Mesenchymal stem cell (in vitro differentiated cells and primary cell): ENCODE measurements at regions not wholly inside any gene's neighbourhood (a gene's known extent, or its start where the extent isn't known, plus 50 kb on each side); places are given as distances from the start of the nearest gene placed in this dataset.

Experiments used
- DNase-seq: peaks from one replicate; pipeline ENCODE4 v3.0.0-alpha.2; 2013
- H2AFZ ChIP-seq: one replicate; pipeline ENCODE4 v1.6.1; 2013; ENCODE audit warnings: low read depth, mild to moderate bottlenecking, control low read depth, inconsistent platforms, low read length, moderate library complexity
- H2AK5ac ChIP-seq: 2 replicates; pipeline ENCODE4 v1.6.1; 2013; ENCODE audit warnings: low read length, moderate library complexity, mild to moderate bottlenecking, inconsistent platforms; ENCODE audit not compliant: severe bottlenecking
- H2BK120ac ChIP-seq: one replicate; pipeline ENCODE4 v1.6.1; 2013; ENCODE audit warnings: low read depth, mild to moderate bottlenecking, inconsistent platforms, low read length, moderate library complexity
- H2BK12ac ChIP-seq, 2 experiments: one replicate each; pipeline ENCODE4 v1.6.1; 2013; ENCODE audit warnings: inconsistent platforms in 2 of 2, low read length in 2 of 2, mild to moderate bottlenecking in 2 of 2, moderate library complexity in 2 of 2, control low read depth in 1 of 2
- H2BK15ac ChIP-seq: one replicate; pipeline ENCODE4 v1.6.1; 2013; ENCODE audit warnings: mild to moderate bottlenecking, low read depth, inconsistent platforms; ENCODE audit not compliant: poor library complexity, severe bottlenecking
- H2BK5ac ChIP-seq: 2 replicates; pipeline ENCODE4 v1.6.1; 2013; ENCODE audit warnings: low read depth, mild to moderate bottlenecking, low read length, control low read depth, inconsistent platforms; ENCODE audit not compliant: poor library complexity, severe bottlenecking
- H3K14ac ChIP-seq, 2 experiments: one replicate each; pipeline ENCODE4 v1.6.1; 2013; ENCODE audit warnings: inconsistent platforms in 2 of 2, low read length in 2 of 2, control low read depth in 1 of 2, mild to moderate bottlenecking in 1 of 2, moderate library complexity in 1 of 2
- H3K18ac ChIP-seq, 2 experiments: one replicate each; pipeline ENCODE4 v1.6.1; 2013; ENCODE audit warnings: inconsistent platforms in 2 of 2, low read length in 2 of 2, control low read depth in 1 of 2, low read depth in 1 of 2, mild to moderate bottlenecking in 1 of 2
- H3K23ac ChIP-seq, 2 experiments: one replicate each; pipeline ENCODE4 v1.6.1; 2013; ENCODE audit warnings: inconsistent platforms in 2 of 2, low read length in 2 of 2, mild to moderate bottlenecking in 2 of 2, moderate library complexity in 2 of 2, control low read depth in 1 of 2
- H3K27ac ChIP-seq: 2 replicates; pipeline ENCODE4 v1.5.1; 2013; ENCODE audit warnings: mild to moderate bottlenecking, moderate library complexity, low read length, control low read depth, inconsistent platforms; ENCODE audit not compliant: poor library complexity, severe bottlenecking
- H3K27me3 ChIP-seq, 2 experiments: 2 replicates each; pipeline versions ENCODE4 v1.6.1 to v1.7.0; 2013; ENCODE audit warnings: low read length in 2 of 2, mild to moderate bottlenecking in 2 of 2, moderate library complexity in 2 of 2, control low read depth in 1 of 2, inconsistent platforms in 1 of 2; ENCODE audit not compliant: control insufficient read depth in 1 of 2, insufficient read depth in 1 of 2
- H3K36me3 ChIP-seq, 2 experiments: 2 replicates each; pipeline versions ENCODE4 v1.6.1 to v1.7.0; 2013; ENCODE audit warnings: low read length in 2 of 2, control low read depth in 1 of 2, inconsistent platforms in 1 of 2, low read depth in 1 of 2, mild to moderate bottlenecking in 1 of 2; ENCODE audit not compliant: insufficient read depth in 2 of 2, control insufficient read depth in 1 of 2
- H3K4ac ChIP-seq, 2 experiments: one replicate each; pipeline ENCODE4 v1.6.1; 2013; ENCODE audit warnings: inconsistent platforms in 2 of 2, low read length in 2 of 2, mild to moderate bottlenecking in 2 of 2, moderate library complexity in 2 of 2, control low read depth in 1 of 2, low read depth in 1 of 2
- H3K4me1 ChIP-seq: 2 replicates; pipeline ENCODE4 v1.6.1; 2013; ENCODE audit warnings: low read depth, low read length, control low read depth; ENCODE audit not compliant: control insufficient read depth, insufficient read depth
- H3K4me2 ChIP-seq: 2 replicates; pipeline ENCODE4 v1.6.1; 2013; ENCODE audit warnings: low read length, mild to moderate bottlenecking, inconsistent platforms; ENCODE audit not compliant: poor library complexity, severe bottlenecking
- H3K4me3 ChIP-seq, 2 experiments: 2 replicates each; pipeline versions ENCODE4 v1.5.1 to v1.7.0; 2013; ENCODE audit warnings: low read length in 2 of 2, mild to moderate bottlenecking in 2 of 2, control low read depth in 1 of 2, low read depth in 1 of 2; ENCODE audit not compliant: insufficient read depth in 1 of 2
- H3K79me1 ChIP-seq: replicated peaks from 2 replicates; pipeline ENCODE4 v1.6.1; 2013; ENCODE audit warnings: mild to moderate bottlenecking, control low read depth, low read length, inconsistent platforms; ENCODE audit not compliant: poor library complexity, severe bottlenecking
- H3K9ac ChIP-seq: 2 replicates; pipeline ENCODE4 v1.7.0; 2013; ENCODE audit warnings: mild to moderate bottlenecking, low read length, moderate library complexity
- H3K9me3 ChIP-seq: 2 replicates; pipeline ENCODE4 v1.7.0; 2013; ENCODE audit warnings: mild to moderate bottlenecking, low read length; ENCODE audit not compliant: control insufficient read depth
- H4K8ac ChIP-seq: one replicate; pipeline ENCODE4 v1.6.1; 2013; ENCODE audit warnings: inconsistent platforms, mild to moderate bottlenecking, low read length, moderate library complexity
- H4K91ac ChIP-seq: one replicate; pipeline ENCODE4 v1.6.1; 2013; ENCODE audit warnings: mild to moderate bottlenecking, low read length, inconsistent platforms
- WGBS: methylation state at CpG from one replicate; pipeline ENCODE4 v1.1.7; 2013; ENCODE audit warnings: mixed read lengths; 5-methylcytosine and 5-hydroxymethylcytosine counted together

DNA sequence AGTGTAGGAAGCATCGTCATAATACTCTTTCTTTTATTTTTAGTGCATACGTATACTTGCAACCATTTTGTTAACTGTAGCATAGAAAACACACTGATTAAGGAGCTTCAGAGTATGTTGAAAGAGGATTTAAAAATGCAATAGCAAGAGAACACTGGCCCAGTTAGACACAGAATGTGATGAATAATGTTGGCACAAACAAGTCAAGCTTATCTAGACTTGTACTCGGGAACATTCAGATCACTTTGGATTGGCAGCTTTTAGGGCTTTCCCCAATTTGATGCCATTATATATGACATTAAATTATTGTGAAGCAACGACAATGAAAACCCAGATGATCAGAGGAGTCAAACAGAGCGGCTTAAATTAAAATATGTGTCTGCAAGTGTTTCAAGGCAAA lies 468.1 kb downstream of the PRKD1 start:
- Histone ChIP-seq H3K14ac (no peak overlapping the region), H2BK15ac (no peak overlapping the region), H4K91ac (no peak overlapping the region), H3K23ac (no peak overlapping the region), H3K4me3 (no peak overlapping the region), H2AFZ (no peak overlapping the region), H3K9me3 (no peaks in the 10 kb centered on the region), H2BK12ac (no peak overlapping the region), H3K27ac (no peak overlapping the region), H4K8ac (no peak overlapping the region), H3K18ac (no peak overlapping the region), H2BK5ac (no peak overlapping the region), H3K4me1 (no peaks in the 10 kb centered on the region), H3K27me3 (no peaks in the 10 kb centered on the region), H3K9ac (no peak overlapping the region), H3K36me3 (no peaks in the 10 kb centered on the region), H2AK5ac (no peak overlapping the region), H3K4ac (no peak overlapping the region), H3K79me1 (no peaks in the 10 kb centered on the region), H2BK120ac (no peak overlapping the region), H3K4me2 (no peak overlapping the region)
- WGBS, result no CpG with 5 or more reads among the region's 5 CpGs
- DNase-seq, result no peak

DNA sequence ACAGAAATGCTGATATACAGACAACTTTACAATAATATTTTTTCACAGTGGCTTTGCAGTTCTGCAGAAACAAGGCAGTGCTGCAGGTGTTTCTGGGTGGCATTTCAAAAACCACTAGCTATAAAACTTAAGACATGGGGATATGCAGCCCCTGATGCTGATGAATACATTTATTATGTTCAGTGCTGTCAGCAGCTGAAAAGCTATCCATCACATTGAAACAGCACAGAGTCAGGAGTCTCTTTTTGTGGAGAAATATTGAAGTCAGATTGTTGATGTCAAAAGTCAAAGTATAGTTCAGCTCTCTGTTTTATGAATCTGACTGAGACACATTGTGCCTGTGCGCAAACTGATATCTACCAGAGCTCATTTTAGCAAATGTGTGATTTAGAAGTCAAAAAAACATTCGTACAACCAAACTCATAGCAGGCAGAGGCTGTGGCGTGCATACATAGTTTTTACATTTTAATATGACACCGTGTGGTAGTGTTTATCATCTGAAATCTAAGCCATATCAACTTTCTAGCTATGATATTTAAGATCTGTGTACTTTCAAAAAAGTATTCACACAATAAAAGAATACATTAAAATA lies 467.6 kb downstream of the PRKD1 start:
- H3K27me3 ChIP-seq, result no peaks in the 10 kb centered on the region
- no peak overlapping the region for H2BK12ac ChIP-seq
- no peak overlapping the region for H3K4me3 ChIP-seq
- H3K14ac ChIP-seq, result no peak overlapping the region
- no peak overlapping the region for H3K18ac ChIP-seq
- no peak for DNase-seq
- no peak overlapping the region for H4K8ac ChIP-seq
- no peak overlapping the region for H3K27ac ChIP-seq
- no peaks in the 10 kb centered on the region for H3K4me1 ChIP-seq
- H3K79me1 ChIP-seq, result no peaks in the 10 kb centered on the region
- H2AFZ ChIP-seq, result no peak overlapping the region
- H3K36me3 ChIP-seq, result no peaks in the 10 kb centered on the region
- H3K4me2 ChIP-seq, result no peak overlapping the region
- H3K9me3 ChIP-seq, result no peaks in the 10 kb centered on the region
- no peak overlapping the region for H2BK120ac ChIP-seq
- no peak overlapping the region for H2AK5ac ChIP-seq
- no peak overlapping the region for H2BK15ac ChIP-seq
- no peak overlapping the region for H3K4ac ChIP-seq
- no peak overlapping the region for H3K23ac ChIP-seq
- H3K9ac ChIP-seq, result no peak overlapping the region
- 100% methylated on average over 1 of the region's 4 CpGs for WGBS
- no peak overlapping the region for H4K91ac ChIP-seq
- H2BK5ac ChIP-seq, result no peak overlapping the region

DNA sequence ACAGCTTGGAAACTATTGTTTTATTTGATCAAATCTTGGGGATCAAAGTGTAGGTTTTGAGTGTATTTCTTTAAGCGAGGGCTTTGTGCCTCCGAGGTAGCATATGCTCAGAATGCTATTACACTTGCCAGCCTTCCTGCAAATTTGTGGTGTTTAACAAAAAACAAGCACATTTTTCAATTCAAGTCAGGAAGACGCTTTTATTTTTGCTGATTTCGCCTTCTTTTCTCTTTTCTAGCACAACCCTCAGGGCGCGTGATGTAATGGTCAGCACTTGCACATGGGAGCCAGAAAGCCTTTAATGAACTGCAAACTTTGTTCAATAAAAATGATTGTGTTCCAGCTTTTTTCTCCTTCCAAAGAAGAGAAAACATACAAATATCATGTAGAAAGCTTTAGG lies 466.5 kb downstream of the PRKD1 start:
- H3K9ac ChIP-seq, result no peak overlapping the region
- no peak overlapping the region for H2BK120ac ChIP-seq
- H3K27me3 ChIP-seq, result no peaks in the 10 kb centered on the region
- no peaks in the 10 kb centered on the region for H3K36me3 ChIP-seq
- no peak overlapping the region for H3K4me3 ChIP-seq
- 89% methylated on average over 6 of the region's 6 CpGs for WGBS
- H2AFZ ChIP-seq, result no peak overlapping the region
- no peaks in the 10 kb centered on the region for H3K4me1 ChIP-seq
- H3K4me2 ChIP-seq, result no peak overlapping the region
- H3K18ac ChIP-seq, result no peak overlapping the region
- no peaks in the 10 kb centered on the region for H3K79me1 ChIP-seq
- no peak overlapping the region for H4K91ac ChIP-seq
- H2BK12ac ChIP-seq, result no peak overlapping the region
- no peaks in the 10 kb centered on the region for H3K9me3 ChIP-seq
- no peak overlapping the region for H4K8ac ChIP-seq
- H2BK15ac ChIP-seq, result no peak overlapping the region
- no peak overlapping the region for H2AK5ac ChIP-seq
- H3K23ac ChIP-seq, result no peak overlapping the region
- no peak overlapping the region for H3K27ac ChIP-seq
- no peak overlapping the region for H2BK5ac ChIP-seq
- no peak for DNase-seq
- no peak overlapping the region for H3K14ac ChIP-seq
- H3K4ac ChIP-seq, result no peak overlapping the region

DNA sequence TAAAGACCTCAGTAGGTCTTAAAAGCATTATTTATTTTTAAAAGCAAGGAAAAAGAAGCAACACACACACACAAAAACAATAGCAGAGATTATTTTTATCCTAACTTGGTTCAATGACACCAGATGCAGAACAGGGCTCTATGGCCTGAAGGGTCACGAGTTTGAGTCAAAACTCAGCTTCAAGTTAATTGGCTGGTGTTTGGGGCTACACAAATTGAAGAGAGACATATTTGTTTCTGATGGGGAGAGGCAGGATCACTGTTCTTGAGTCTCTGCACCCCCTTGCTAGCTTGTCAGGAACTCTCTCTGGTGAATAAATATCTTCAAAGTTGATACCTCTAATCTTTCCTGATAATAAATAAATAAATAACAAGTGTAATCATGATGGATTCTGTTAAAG lies 466.1 kb downstream of the PRKD1 start:
- WGBS, result 21% methylated on average over 1 of the region's 1 CpG
- no peaks in the 10 kb centered on the region for H3K4me1 ChIP-seq
- H3K9ac ChIP-seq, result no peak overlapping the region
- no peak overlapping the region for H2BK15ac ChIP-seq
- H4K8ac ChIP-seq, result no peak overlapping the region
- no peak overlapping the region for H3K4me3 ChIP-seq
- no peak overlapping the region for H4K91ac ChIP-seq
- no peak overlapping the region for H2BK12ac ChIP-seq
- H3K4ac ChIP-seq, result no peak overlapping the region
- no peak overlapping the region for H3K27ac ChIP-seq
- no peak for DNase-seq
- H2AFZ ChIP-seq, result no peak overlapping the region
- no peak overlapping the region for H3K18ac ChIP-seq
- H3K27me3 ChIP-seq, result no peaks in the 10 kb centered on the region
- H2BK120ac ChIP-seq, result no peak overlapping the region
- no peak overlapping the region for H3K23ac ChIP-seq
- H3K9me3 ChIP-seq, result no peaks in the 10 kb centered on the region
- H2BK5ac ChIP-seq, result no peak overlapping the region
- H3K79me1 ChIP-seq, result no peaks in the 10 kb centered on the region
- no peak overlapping the region for H3K4me2 ChIP-seq
- no peak overlapping the region for H2AK5ac ChIP-seq
- no peaks in the 10 kb centered on the region for H3K36me3 ChIP-seq
- no peak overlapping the region for H3K14ac ChIP-seq
